ENCODE measurements at regions not wholly inside any gene's neighbourhood (a gene's known extent, or its start where the extent isn't known, plus 50 kb on each side); places are given as distances from the start of the nearest gene placed in this dataset.

- TF ChIP-seq E2F8 (IDR thresholded peaks at IDR 0.05; ENCODE audit: low read depth, partially characterized antibody): no peak
Measured at GRCh38 chr6:3631877-3632276, 119.6 kb downstream of the PXDC1 start (continued).

GRCh38 chr6:3631186-3631585, 120.3 kb downstream of the PXDC1 start:
- DNase-seq (ENCODE audit: low read depth, low spot score) (no peak), ATAC-seq (no peak), FAIRE-seq (no peak)
- no peaks in the 10 kb centered on the region for H3K79me2 ChIP-seq (ENCODE audit: control insufficient read depth, insufficient read depth, low read length)
- CTCF ChIA-PET: no interaction called here
- SMC1A ChIA-PET (ENCODE audit: uncharacterized antibody, unreplicated experiment): no interaction called here
- no peaks in the 10 kb centered on the region for H3K4me1 ChIP-seq (ENCODE audit: control insufficient read depth, insufficient read depth, low read length)
- H3K4me3 ChIP-seq: no peak overlapping the region
- BruUV-seq (replicated peaks): no TSS peak
- H2AFZ ChIP-seq (ENCODE audit: control insufficient read depth, low read depth, low read length): no peak overlapping the region
- intact Hi-C loops (cut with micrococcal nuclease; ENCODE audit: unreplicated experiment) (no loop called here), in situ Hi-C loops (cut with MboI) (no loop called here)
- no peak overlapping the region for H3K4me2 ChIP-seq (ENCODE audit: control insufficient read depth, insufficient read depth)
- POLR2A ChIA-PET: no interaction called here
- H3K27me3 ChIP-seq (replicated peaks in 1 of 2; ENCODE audit: control insufficient read depth in 2 of 2, insufficient read depth in 2 of 2, low read length in 1 of 2): peaks cover 2 to 6% of the 10 kb centered on the region in 2 experiments; a peak in 3 of 4 replicates
- no peaks in the 10 kb centered on the region for H3K36me3 ChIP-seq (ENCODE audit: control insufficient read depth in 2 of 2, insufficient read depth in 2 of 2, low read length in 1 of 2)
- no peak overlapping the region for H3K27ac ChIP-seq (ENCODE audit: control insufficient read depth, insufficient read depth)
- WGBS (ENCODE audit: insufficient coverage, insufficient replicate concordance, low lambda C conversion rate, missing lambda C conversion rate): 2% methylated on average over 3 of the region's 3 CpGs
- no peaks in the 10 kb centered on the region for H4K20me1 ChIP-seq (ENCODE audit: control insufficient read depth, insufficient read depth)
- no peak overlapping the region for H3K9ac ChIP-seq (ENCODE audit: control insufficient read depth, insufficient read depth, low read length)
- RAD21 ChIA-PET (ENCODE audit: unreplicated experiment): no interaction called here
- TF ChIP-seq ZBED1 (IDR thresholded peaks at IDR 0.05; ENCODE audit: borderline replicate concordance): no peak
- no peak for TF ChIP-seq MTA3 (IDR thresholded peaks at IDR 0.05; ENCODE audit: borderline replicate concordance, low read length)
- TF ChIP-seq CBX5 (IDR thresholded peaks at IDR 0.05; ENCODE audit: low read depth): no peak
- TF ChIP-seq TBL1XR1 (IDR thresholded peaks at IDR 0.05; ENCODE audit: low read depth, low read length): no peak
- no peak for TF ChIP-seq ZNF274 (IDR thresholded peaks at IDR 0.05; ENCODE audit: insufficient read depth, insufficient read length)
- TF ChIP-seq SREBF2 (IDR thresholded peaks at IDR 0.05; ENCODE audit: low read length): no peak
- TF ChIP-seq MTA2 (IDR thresholded peaks at IDR 0.05; ENCODE audit: low read depth): no peak
- TF ChIP-seq SUPT20H (IDR thresholded peaks at IDR 0.05; ENCODE audit: borderline replicate concordance, control insufficient read depth, low read depth, low read length): no peak
- no peak for TF ChIP-seq SMAD1 (IDR thresholded peaks at IDR 0.05; ENCODE audit: low read depth, partially characterized antibody)
- TF ChIP-seq NBN (IDR thresholded peaks at IDR 0.05): no peak
- TF ChIP-seq PRDM15 (CRISPR knock-in tag; IDR thresholded peaks at IDR 0.05): no peak
- no peak for TF ChIP-seq NR2C2 (IDR thresholded peaks at IDR 0.05; ENCODE audit: borderline replicate concordance, control insufficient read depth, insufficient read length, low read depth)
- no peak for TF ChIP-seq BCL3 (IDR thresholded peaks at IDR 0.05; ENCODE audit: borderline replicate concordance, insufficient read depth, low read depth, low read length, poor library complexity, severe bottlenecking)
- no peak for TF ChIP-seq RUNX3 (IDR thresholded peaks at IDR 0.05; ENCODE audit: low read length)
- TF ChIP-seq PML (IDR thresholded peaks at IDR 0.05; ENCODE audit: low read length): no peak
- no peak for TF ChIP-seq NFYB (IDR thresholded peaks at IDR 0.05; ENCODE audit: insufficient read depth, low read depth, low read length)
- no peaks in the 10 kb centered on the region for H3K9me3 ChIP-seq (replicated peaks; ENCODE audit: control insufficient read depth, insufficient read depth, low read length)

Measured in GM12878 (cell line).